MM.1S (cell line): ENCODE measurements at regions not wholly inside any gene's neighbourhood (a gene's known extent, or its start where the extent isn't known, plus 50 kb on each side); places are given as distances from the start of the nearest gene placed in this dataset.

Experiments
- CTCF ChIP-seq: fragments of 300-600 bp; sonication (generic); IDR thresholded peaks from 2 replicates; pipeline ENCODE4 v1.5.1; 2016; ENCODE audit warnings: antibody characterized with exemption, low read length, mixed read lengths
- EZH2 ChIP-seq: fragments of 300-600 bp; sonication (generic); optimal IDR thresholded peaks from 2 replicates; pipeline ENCODE3; 2017; ENCODE audit warnings: low read depth, mild to moderate bottlenecking, antibody characterized with exemption, low read length, mixed read lengths
- EZH2phosphoT487 ChIP-seq: fragments of 300-600 bp; sonication (generic); IDR thresholded peaks from 2 replicates; pipeline ENCODE4 v1.6.1; 2018; ENCODE audit warnings: antibody characterized with exemption, low read length

- no peak for TF ChIP-seq CTCF
- TF ChIP-seq EZH2 = no peak
- no peak for TF ChIP-seq EZH2phosphoT487
Measured at GRCh38 chr13:44158881-44159632, 214.6 kb upstream of the SERP2 start.
